H1 (cell line): ENCODE measurements at regions not wholly inside any gene's neighbourhood (a gene's known extent, or its start where the extent isn't known, plus 50 kb on each side); places are given as distances from the start of the nearest gene placed in this dataset.

Experiments
- BACH1 ChIP-seq: IDR thresholded peaks from 2 replicates; pipeline ENCODE4 v1.6.1; 2012; ENCODE audit warnings: low read length, improper control_type of control experiment
- BCL11A ChIP-seq, 2 experiments: IDR thresholded peaks; one replicate each; pipeline ENCODE4 v1.6.1; 2011; ENCODE audit warnings: low read depth in 2 of 2, low read length in 2 of 2, mild to moderate bottlenecking in 2 of 2

DNA sequence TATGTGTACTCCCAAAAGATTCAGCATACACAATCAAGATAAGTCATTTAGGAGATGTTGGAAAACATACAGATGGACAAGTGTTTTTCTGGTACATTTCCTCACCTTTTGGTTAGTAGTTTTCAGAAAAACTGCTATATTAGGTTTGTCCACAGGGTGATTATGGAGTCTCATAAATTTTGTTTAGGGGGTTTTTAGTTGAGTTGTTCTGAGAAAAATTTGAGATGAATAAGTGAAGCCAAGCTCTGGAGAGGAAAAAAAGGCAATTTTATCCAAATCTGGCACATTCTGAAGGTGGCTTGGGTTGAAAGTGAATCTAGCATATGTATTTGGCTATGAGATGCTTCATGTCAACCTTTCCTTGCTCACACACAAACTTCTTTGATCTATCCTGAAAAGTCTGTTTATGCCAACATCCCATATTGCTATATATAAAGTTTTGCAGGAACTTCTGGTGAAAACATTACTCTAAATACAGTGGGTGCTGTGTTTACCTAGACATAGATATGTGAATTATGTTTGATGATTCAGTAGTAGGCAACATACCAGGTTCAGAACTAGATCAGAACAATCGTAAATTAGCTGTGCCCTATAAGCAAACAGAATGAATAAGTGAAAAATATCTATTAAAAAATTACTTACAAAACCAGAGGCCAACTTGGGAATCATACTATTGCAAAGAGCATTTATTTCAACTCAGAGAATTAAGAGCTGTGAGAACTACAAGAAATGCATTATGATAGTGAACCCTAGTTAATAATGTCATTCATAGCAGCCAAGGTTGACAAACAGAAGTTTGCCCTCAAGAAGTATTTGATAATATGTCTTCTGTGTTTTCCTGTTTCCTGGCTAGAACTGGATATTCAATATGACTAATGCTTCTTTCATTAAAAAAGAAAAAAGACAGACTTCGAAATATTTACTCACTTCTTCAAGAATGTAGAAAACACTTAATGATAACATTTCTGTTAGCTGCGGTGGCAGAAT lies 552.0 kb downstream of the IRS1 start (continued):
- no peak for TF ChIP-seq BCL11A (IDR thresholded peaks at IDR 0.05; ENCODE audit: low read depth in 2 of 2, low read length in 2 of 2)
- TF ChIP-seq BACH1, result no peak
